Right lobe of liver (tissue), 4 donors: ENCODE measurements at regions not wholly inside any gene's neighbourhood (a gene's known extent, or its start where the extent isn't known, plus 50 kb on each side); places are given as distances from the start of the nearest gene placed in this dataset.

Experiments used
- POLR2A ChIP-seq: fragments of 450-650 bp; IDR thresholded peaks from one replicate; pipeline ENCODE4 v1.6.1; 2017; ENCODE audit warnings: antibody characterized with exemption, mild to moderate bottlenecking
- TF ChIP-seq, protein P1 (sequence below), 4 donors: fragments of 200-600 bp in 3 of 4; fragments of 450-650 bp in 1 of 4; IDR thresholded peaks; one replicate each; pipeline versions ENCODE4 v1.5.1 to v1.8.0; 2016 to 2022; ENCODE audit warnings: antibody characterized with exemption in 4 of 4, mild to moderate bottlenecking in 2 of 4
- donor health status: DM: no; HTN: no; CAD: no.
- donor health status: DM: no; HTN: no; CAD: no.
- donor health status: DM: no; HTN: yes; CAD: no.

GRCh38 chr1:37265156-37265555, 209.2 kb upstream of the ZC3H12A start:
- TF ChIP-seq, protein P1, sequence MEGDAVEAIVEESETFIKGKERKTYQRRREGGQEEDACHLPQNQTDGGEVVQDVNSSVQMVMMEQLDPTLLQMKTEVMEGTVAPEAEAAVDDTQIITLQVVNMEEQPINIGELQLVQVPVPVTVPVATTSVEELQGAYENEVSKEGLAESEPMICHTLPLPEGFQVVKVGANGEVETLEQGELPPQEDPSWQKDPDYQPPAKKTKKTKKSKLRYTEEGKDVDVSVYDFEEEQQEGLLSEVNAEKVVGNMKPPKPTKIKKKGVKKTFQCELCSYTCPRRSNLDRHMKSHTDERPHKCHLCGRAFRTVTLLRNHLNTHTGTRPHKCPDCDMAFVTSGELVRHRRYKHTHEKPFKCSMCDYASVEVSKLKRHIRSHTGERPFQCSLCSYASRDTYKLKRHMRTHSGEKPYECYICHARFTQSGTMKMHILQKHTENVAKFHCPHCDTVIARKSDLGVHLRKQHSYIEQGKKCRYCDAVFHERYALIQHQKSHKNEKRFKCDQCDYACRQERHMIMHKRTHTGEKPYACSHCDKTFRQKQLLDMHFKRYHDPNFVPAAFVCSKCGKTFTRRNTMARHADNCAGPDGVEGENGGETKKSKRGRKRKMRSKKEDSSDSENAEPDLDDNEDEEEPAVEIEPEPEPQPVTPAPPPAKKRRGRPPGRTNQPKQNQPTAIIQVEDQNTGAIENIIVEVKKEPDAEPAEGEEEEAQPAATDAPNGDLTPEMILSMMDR (IDR thresholded peaks at IDR 0.05), result no peak
- TF ChIP-seq POLR2A, result no peak
